GM12873 (cell line): ENCODE measurements at regions not wholly inside any gene's neighbourhood (a gene's known extent, or its start where the extent isn't known, plus 50 kb on each side); places are given as distances from the start of the nearest gene placed in this dataset.

ENCODE experiments used
- CTCF ChIP-seq: IDR thresholded peaks from 2 replicates; pipeline ENCODE4 v1.5.1; 2012; ENCODE audit warnings: low read depth, mild to moderate bottlenecking, moderate library complexity, low read length, control low read depth; ENCODE audit not compliant: insufficient read depth; ENCODE audit errors: missing control alignments

GRCh38 chrX:45577361-45577760 is 376.7 kb upstream of the DIPK2B start:
- TF ChIP-seq CTCF, result no peak

- TF ChIP-seq CTCF, result no peak
These were observed 370.8 kb upstream of the DIPK2B start for GRCh38 chrX:45571453-45571852.

- TF ChIP-seq CTCF, result no peak
These were observed 365.8 kb upstream of the DIPK2B start for GRCh38 chrX:45566456-45566855.

- TF ChIP-seq CTCF, result no peak
These were observed 356.7 kb upstream of the DIPK2B start for GRCh38 chrX:45557387-45557786.

- no peak for TF ChIP-seq CTCF
These were observed 354.1 kb upstream of the DIPK2B start for GRCh38 chrX:45554736-45555135.

GRCh38 chrX:45553417-45553816 is 352.7 kb upstream of the DIPK2B start:
- no peak for TF ChIP-seq CTCF

- TF ChIP-seq CTCF, result no peak
These were observed 339.5 kb upstream of the DIPK2B start for GRCh38 chrX:45540181-45540580.

- no peak for TF ChIP-seq CTCF
These were observed 337.3 kb upstream of the DIPK2B start for GRCh38 chrX:45537936-45538335.
